ENCODE measurements at regions not wholly inside any gene's neighbourhood (a gene's known extent, or its start where the extent isn't known, plus 50 kb on each side); places are given as distances from the start of the nearest gene placed in this dataset.
"Not testable (repeated sequence)": the region's sequence is repeated elsewhere in the genome, so short reads cannot be mapped to it uniquely, and the experiment has no call there.

DNA sequence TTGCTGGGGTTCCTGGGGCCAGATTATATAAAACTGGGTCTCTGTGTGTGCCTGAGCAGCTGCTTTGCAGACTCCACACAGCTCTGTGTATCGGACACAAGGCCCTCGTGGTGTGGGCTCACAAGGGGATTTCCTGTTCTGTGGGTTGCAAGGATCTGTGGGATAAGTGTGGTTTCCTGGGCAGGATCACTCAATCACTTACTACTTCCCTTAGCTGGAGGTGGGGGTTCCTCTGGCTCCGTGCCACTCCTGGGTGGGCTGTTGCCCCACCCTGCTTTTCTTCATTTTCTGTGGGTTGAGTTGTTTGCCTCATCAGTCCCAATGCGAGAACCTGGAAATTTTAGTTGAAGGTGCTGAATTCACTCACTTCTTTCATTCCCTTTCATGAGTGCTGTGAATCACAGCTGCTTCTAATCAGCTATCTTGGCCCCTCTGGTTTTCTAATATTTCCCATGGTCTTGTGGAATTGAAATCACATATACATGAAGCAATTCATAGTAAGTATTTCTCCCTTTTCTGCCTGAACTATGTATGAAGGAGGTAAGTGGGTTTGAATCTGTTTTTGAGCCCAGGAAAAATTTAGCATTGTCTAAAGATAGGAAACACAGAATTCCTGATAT is 196.3 kb downstream of the DCDC2C start:
- H3K36me3 ChIP-seq (ENCODE audit: control insufficient read depth, insufficient read depth, low read length) = no peaks in the 10 kb centered on the region
- no peaks in the 10 kb centered on the region for H3K9me3 ChIP-seq (ENCODE audit: control insufficient read depth, low read length)
- H3K4me1 ChIP-seq (ENCODE audit: control insufficient read depth, insufficient read depth, low read length) = no peaks in the 10 kb centered on the region
- no peaks in the 10 kb centered on the region for H3K27me3 ChIP-seq (ENCODE audit: control insufficient read depth, insufficient read depth, low read length)
- H3K9ac ChIP-seq (ENCODE audit: low read length) = no peak overlapping the region
- no peak overlapping the region for H3K4me3 ChIP-seq (ENCODE audit: low read length)

DNA sequence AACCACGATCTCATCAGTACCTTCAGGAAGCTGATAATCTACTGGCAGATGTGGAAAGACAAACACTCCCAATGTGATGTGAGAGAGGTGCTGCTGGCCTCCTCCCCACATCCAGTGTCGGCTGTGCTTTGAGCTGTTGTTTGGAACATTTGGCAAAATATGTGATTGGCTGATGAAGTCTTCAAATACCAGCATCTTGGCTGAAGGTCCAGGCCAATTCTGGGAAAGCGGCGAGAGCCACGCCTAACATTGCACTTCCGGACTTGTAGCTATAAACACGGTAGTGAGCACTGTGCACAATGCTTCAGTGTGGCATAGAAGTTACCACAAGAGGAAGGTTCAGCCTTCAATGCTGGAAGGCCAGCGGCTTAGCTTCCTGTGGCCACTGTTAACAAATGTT is 198.8 kb downstream of the DCDC2C start:
- no peaks in the 10 kb centered on the region for H3K4me1 ChIP-seq (ENCODE audit: control insufficient read depth, insufficient read depth, low read length)
- H3K36me3 ChIP-seq (ENCODE audit: control insufficient read depth, insufficient read depth, low read length) = no peaks in the 10 kb centered on the region
- no peaks in the 10 kb centered on the region for H3K9me3 ChIP-seq (ENCODE audit: control insufficient read depth, low read length)
- no peaks in the 10 kb centered on the region for H3K27me3 ChIP-seq (ENCODE audit: control insufficient read depth, insufficient read depth, low read length)
- H3K4me3 ChIP-seq (ENCODE audit: low read length) = no peak overlapping the region
- no peak overlapping the region for H3K9ac ChIP-seq (ENCODE audit: low read length)

DNA sequence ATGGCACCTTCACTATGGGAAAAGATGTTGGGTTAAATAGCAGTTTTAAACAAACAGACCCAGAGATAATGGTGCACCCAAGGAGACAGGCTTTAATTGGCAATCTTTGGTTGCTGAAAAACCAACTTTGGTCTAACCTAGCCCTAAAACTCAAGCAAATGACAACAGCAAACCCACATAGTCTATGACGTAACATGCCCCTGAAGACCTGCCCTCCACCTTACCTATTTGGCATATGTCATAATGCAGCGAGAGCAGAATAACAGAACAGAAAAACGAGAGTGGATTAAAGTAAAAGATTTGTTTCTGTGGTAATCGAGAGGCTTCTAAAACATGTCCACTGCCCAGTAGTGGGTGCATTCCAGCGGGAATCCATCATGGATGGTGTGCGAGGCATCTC is 200.7 kb downstream of the DCDC2C start:
- Histone ChIP-seq H3K27me3 (ENCODE audit: control insufficient read depth, insufficient read depth, low read length) (no peaks in the 10 kb centered on the region), H3K36me3 (ENCODE audit: control insufficient read depth, insufficient read depth, low read length) (no peaks in the 10 kb centered on the region), H3K9me3 (ENCODE audit: control insufficient read depth, low read length) (no peaks in the 10 kb centered on the region), H3K4me1 (ENCODE audit: control insufficient read depth, insufficient read depth, low read length) (no peaks in the 10 kb centered on the region), H3K9ac (ENCODE audit: low read length) (no peak overlapping the region), H3K4me3 (ENCODE audit: low read length) (no peak overlapping the region)

DNA sequence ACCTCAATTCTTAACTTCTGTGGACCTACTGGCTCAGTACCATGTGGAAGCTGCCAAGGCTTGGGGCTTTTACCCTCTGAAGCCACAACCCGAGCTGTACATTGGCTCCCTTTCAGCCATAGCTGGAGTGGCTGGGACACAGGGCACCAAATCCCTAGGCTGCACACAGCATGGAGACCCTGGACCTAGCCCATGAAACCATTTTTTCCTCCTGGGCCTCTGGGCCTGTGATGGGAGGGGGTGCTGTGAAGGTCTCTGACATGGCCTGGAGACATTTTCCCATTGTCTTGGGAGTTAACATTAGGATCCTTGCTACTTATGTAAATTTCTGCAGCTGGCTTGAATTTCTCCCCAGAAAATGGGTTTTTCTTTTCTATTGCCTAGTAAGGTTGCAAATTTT is 205.1 kb downstream of the DCDC2C start:
- not testable (repeated sequence) for H3K36me3 ChIP-seq (ENCODE audit: control insufficient read depth, insufficient read depth, low read length); H3K4me1 ChIP-seq (ENCODE audit: control insufficient read depth, insufficient read depth, low read length); H3K4me3 ChIP-seq (ENCODE audit: low read length); H3K9me3 ChIP-seq (ENCODE audit: control insufficient read depth, low read length); H3K9ac ChIP-seq (ENCODE audit: low read length); H3K27me3 ChIP-seq (ENCODE audit: control insufficient read depth, insufficient read depth, low read length)

DNA sequence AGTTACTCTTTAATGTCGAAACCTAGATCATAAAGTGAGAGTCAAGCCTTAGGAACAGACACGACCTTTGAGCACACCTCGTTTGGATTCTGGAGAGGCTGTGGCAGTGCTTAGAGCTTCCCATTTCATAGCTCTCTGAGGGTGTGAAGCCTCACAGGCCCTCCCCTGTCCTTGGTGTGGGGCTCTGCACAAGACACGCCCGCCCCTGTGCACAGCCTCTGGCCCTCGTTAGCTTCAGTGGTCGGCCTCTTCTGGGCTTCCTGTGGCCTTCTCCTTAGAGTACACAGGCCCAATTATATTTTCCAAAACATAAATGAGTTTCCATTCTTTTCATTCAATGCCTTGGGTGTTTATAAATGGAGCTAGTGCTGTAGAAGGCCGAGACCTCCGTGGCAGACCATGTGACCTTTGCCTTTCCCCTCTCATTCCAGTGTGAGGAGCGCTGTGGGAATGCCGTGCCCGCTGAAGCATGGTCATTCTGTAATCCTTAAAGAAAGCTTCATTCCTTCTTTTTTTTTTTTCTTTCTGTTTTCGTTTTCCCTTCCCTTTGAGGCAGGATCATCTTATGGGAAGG is 208.6 kb downstream of the DCDC2C start:
- Histone ChIP-seq H3K4me3 (ENCODE audit: low read length) (no peak overlapping the region), H3K27me3 (ENCODE audit: control insufficient read depth, insufficient read depth, low read length) (no peaks in the 10 kb centered on the region), H3K36me3 (ENCODE audit: control insufficient read depth, insufficient read depth, low read length) (no peaks in the 10 kb centered on the region), H3K9me3 (ENCODE audit: control insufficient read depth, low read length) (no peaks in the 10 kb centered on the region), H3K4me1 (ENCODE audit: control insufficient read depth, insufficient read depth, low read length) (no peaks in the 10 kb centered on the region), H3K9ac (ENCODE audit: low read length) (no peak overlapping the region)

DNA sequence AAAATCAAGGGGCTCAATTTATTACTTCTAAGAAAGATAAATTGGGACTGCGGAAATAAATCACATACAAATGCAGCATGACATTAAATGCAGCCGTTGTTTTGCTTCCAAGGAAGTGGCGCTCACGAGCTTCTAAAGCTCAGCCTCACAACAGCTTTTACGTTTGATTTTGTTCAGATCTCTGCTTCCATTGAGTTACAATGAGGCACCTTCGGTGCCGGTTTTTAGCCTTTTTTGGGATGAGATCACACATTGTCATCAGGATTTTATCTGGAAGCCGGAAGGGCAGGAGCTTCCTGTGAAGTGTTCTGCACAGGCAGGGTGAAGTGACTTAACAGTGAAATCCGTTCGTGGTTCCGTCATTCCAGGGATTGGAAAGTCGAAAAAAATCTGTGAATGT is 209.8 kb downstream of the DCDC2C start:
- H3K4me3 ChIP-seq (ENCODE audit: low read length) = no peak overlapping the region
- no peaks in the 10 kb centered on the region for H3K9me3 ChIP-seq (ENCODE audit: control insufficient read depth, low read length)
- no peak overlapping the region for H3K9ac ChIP-seq (ENCODE audit: low read length)
- H3K27me3 ChIP-seq (ENCODE audit: control insufficient read depth, insufficient read depth, low read length) = no peaks in the 10 kb centered on the region
- H3K36me3 ChIP-seq (ENCODE audit: control insufficient read depth, insufficient read depth, low read length) = no peaks in the 10 kb centered on the region
- no peaks in the 10 kb centered on the region for H3K4me1 ChIP-seq (ENCODE audit: control insufficient read depth, insufficient read depth, low read length)

DNA sequence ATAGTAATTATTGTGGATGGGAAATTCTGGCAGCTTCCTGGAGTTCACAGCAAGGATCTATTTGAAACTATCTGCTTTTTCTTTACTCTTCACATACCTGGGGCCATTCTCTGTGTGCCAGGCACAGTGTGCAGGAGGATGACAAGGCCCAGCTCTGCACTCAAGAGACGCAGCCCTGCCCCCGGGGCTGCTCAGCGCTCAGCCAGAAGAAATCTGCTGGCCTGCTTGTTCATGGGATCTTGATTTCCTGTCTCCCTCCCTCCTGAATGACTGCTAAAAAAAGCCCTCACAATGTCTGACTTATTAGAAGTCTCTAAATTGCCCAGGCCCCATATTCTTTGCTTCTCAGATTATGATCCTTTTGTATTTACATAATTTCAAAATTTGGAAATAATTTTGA is 210.9 kb downstream of the DCDC2C start:
- Histone ChIP-seq H3K9me3 (ENCODE audit: control insufficient read depth, low read length) (no peaks in the 10 kb centered on the region), H3K4me1 (ENCODE audit: control insufficient read depth, insufficient read depth, low read length) (no peaks in the 10 kb centered on the region), H3K9ac (ENCODE audit: low read length) (no peak overlapping the region), H3K4me3 (ENCODE audit: low read length) (no peak overlapping the region), H3K36me3 (ENCODE audit: control insufficient read depth, insufficient read depth, low read length) (no peaks in the 10 kb centered on the region), H3K27me3 (ENCODE audit: control insufficient read depth, insufficient read depth, low read length) (no peaks in the 10 kb centered on the region)

DNA sequence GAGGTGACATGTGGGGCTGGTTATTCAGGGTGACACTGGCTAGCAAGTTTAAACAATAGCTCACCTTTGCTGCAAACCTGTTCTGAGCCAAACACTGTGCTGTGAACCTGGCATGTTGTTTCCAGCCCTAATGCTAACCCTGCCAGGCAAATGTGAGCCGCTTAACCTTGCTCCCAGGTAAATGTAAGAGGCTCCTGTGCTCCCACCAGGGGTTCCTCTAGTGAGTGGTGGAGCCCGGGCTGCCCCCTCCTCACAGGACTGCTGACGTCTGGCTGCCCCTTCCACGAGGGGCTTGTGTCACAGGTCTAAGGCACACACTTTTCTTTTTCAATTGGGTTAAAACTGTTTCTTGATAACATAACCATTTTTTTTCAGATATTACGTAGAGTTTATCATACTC is 223.7 kb downstream of the DCDC2C start:
- Histone ChIP-seq H3K4me3 (ENCODE audit: low read length) (no peak overlapping the region), H3K9ac (ENCODE audit: low read length) (no peak overlapping the region), H3K27me3 (ENCODE audit: control insufficient read depth, insufficient read depth, low read length) (no peaks in the 10 kb centered on the region), H3K36me3 (ENCODE audit: control insufficient read depth, insufficient read depth, low read length) (no peaks in the 10 kb centered on the region), H3K9me3 (ENCODE audit: control insufficient read depth, low read length) (no peaks in the 10 kb centered on the region), H3K4me1 (ENCODE audit: control insufficient read depth, insufficient read depth, low read length) (peaks cover 32% of the 10 kb centered on the region)

DNA sequence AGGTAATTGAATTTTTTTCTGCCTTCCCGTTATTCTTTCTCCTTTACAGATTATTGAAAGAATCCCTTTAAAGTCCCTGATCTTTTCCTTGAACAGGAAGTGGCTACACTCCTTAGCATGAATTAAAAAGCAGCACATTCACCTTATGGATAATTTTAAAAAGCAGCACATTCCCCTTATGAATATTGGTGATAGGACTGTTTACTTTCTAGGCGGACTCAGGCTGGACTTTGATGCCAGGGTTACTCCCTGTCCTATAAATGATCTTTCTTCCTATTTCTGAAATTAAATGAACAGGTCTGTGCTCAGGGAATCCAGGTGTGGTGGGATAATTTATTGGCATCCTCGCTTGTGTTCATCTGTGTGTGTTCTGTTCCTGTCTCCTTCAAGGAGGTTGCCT is 226.0 kb downstream of the DCDC2C start:
- Histone ChIP-seq H3K9ac (ENCODE audit: low read length) (peak overlapping the region; percentile 18), H3K4me1 (ENCODE audit: control insufficient read depth, insufficient read depth, low read length) (peaks cover 32% of the 10 kb centered on the region), H3K9me3 (ENCODE audit: control insufficient read depth, low read length) (no peaks in the 10 kb centered on the region), H3K27me3 (ENCODE audit: control insufficient read depth, insufficient read depth, low read length) (no peaks in the 10 kb centered on the region), H3K36me3 (ENCODE audit: control insufficient read depth, insufficient read depth, low read length) (no peaks in the 10 kb centered on the region), H3K4me3 (ENCODE audit: low read length) (no peak overlapping the region)

DNA sequence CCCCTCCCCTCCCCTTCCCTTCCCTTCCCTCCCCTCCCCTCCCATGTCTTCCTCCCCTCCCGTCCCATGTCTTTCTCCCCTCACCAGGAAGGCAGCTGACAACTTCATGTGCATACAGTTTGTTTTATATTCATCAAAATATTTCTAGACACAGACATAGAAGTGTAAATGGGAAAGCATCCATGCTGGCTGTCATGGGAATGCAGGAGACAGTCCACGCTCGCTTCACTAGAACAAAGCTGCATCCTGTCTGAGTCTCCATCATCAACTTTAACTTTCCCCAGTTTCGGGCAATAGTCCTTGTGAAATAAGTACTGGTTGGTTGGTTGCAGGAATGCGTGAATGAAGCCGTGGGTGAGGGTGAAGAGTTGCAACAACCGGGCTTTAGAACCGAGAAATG is 226.9 kb downstream of the DCDC2C start:
- no peaks in the 10 kb centered on the region for H3K36me3 ChIP-seq (ENCODE audit: control insufficient read depth, insufficient read depth, low read length)
- no peaks in the 10 kb centered on the region for H3K27me3 ChIP-seq (ENCODE audit: control insufficient read depth, insufficient read depth, low read length)
- peaks cover 32% of the 10 kb centered on the region for H3K4me1 ChIP-seq (ENCODE audit: control insufficient read depth, insufficient read depth, low read length)
- no peak overlapping the region for H3K4me3 ChIP-seq (ENCODE audit: low read length)
- no peak overlapping the region for H3K9ac ChIP-seq (ENCODE audit: low read length)
- no peaks in the 10 kb centered on the region for H3K9me3 ChIP-seq (ENCODE audit: control insufficient read depth, low read length)

DNA sequence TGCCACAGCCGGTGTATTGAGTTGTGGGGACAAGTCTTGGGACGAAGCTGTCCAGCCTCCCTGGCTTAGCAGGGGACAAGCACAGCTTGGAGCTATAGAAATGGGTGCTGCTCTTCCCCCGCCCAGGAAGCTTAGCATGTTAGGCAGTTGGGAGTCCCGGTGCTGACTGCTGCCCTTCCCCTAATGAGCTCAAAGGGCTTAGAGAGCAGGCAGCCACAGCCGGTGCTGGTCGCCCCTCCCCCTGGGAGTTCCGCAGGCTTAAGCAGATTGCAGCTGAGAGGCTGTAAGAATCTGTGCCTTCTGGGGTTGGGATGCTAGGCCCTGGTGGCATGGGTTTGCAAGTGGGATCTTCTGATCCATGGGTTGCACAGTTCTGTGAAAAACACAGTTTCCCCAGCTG is 237.3 kb downstream of the DCDC2C start:
- Histone ChIP-seq H3K9ac (ENCODE audit: low read length) (no peak overlapping the region), H3K4me3 (ENCODE audit: low read length) (no peak overlapping the region), H3K36me3 (ENCODE audit: control insufficient read depth, insufficient read depth, low read length) (no peaks in the 10 kb centered on the region), H3K9me3 (ENCODE audit: control insufficient read depth, low read length) (no peaks in the 10 kb centered on the region), H3K27me3 (ENCODE audit: control insufficient read depth, insufficient read depth, low read length) (no peaks in the 10 kb centered on the region), H3K4me1 (ENCODE audit: control insufficient read depth, insufficient read depth, low read length) (no peaks in the 10 kb centered on the region)

DNA sequence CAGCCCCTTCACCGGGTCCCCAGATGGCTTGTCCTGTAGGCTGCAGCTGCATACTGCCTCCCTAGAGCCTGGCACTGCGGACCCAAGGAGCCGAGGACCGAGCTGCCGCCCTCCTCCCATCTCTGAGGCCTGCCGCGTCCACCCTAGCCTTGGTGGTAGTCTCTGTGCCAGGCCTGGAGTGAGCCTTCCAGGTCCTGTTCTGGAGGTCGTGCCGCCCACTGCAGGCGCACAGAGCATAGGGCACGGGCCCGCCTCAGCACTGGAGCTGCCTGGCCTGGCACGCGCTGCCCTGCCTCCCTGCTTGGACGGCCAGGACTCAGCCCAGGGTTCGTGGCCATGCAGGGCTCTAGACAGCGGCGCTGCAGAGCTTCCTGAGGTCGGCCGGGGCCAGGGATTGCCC is 239.5 kb downstream of the DCDC2C start:
- Histone ChIP-seq H3K27me3 (ENCODE audit: control insufficient read depth, insufficient read depth, low read length) (no peaks in the 10 kb centered on the region), H3K36me3 (ENCODE audit: control insufficient read depth, insufficient read depth, low read length) (no peaks in the 10 kb centered on the region), H3K9me3 (ENCODE audit: control insufficient read depth, low read length) (no peaks in the 10 kb centered on the region), H3K4me1 (ENCODE audit: control insufficient read depth, insufficient read depth, low read length) (no peaks in the 10 kb centered on the region), H3K9ac (ENCODE audit: low read length) (no peak overlapping the region), H3K4me3 (ENCODE audit: low read length) (no peak overlapping the region)

DNA sequence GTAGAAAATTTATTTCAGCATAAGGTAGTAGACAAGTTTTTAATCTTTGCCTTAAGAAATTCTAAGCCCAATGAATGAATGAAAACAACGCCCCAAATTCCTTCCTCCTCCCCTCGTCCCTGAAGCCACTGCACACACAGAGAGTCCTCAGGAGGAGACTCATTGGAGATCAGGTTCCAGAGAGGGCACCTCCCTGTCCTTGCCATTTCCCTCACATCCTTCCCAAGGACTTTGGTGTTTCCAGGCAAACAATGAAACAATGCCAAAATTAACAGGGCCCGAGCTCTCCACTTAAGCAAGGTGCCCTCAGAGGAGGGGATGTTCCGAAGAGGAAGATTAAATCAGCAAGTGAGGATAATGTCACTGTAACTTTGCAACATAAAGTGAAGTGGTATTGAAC is 240.7 kb downstream of the DCDC2C start:
- H3K4me1 ChIP-seq (ENCODE audit: control insufficient read depth, insufficient read depth, low read length) = no peaks in the 10 kb centered on the region
- no peak overlapping the region for H3K9ac ChIP-seq (ENCODE audit: low read length)
- H3K4me3 ChIP-seq (ENCODE audit: low read length) = no peak overlapping the region
- H3K9me3 ChIP-seq (ENCODE audit: control insufficient read depth, low read length) = no peaks in the 10 kb centered on the region
- H3K36me3 ChIP-seq (ENCODE audit: control insufficient read depth, insufficient read depth, low read length) = no peaks in the 10 kb centered on the region
- H3K27me3 ChIP-seq (ENCODE audit: control insufficient read depth, insufficient read depth, low read length) = no peaks in the 10 kb centered on the region

Measured in mucosa of stomach (tissue), 1 donor.